ENCODE measurements at regions not wholly inside any gene's neighbourhood (a gene's known extent, or its start where the extent isn't known, plus 50 kb on each side); places are given as distances from the start of the nearest gene placed in this dataset.
"Not testable (repeated sequence)": the region's sequence is repeated elsewhere in the genome, so short reads cannot be mapped to it uniquely, and the experiment has no call there.

GRCh38 chr5:166786178-166786577 is 1505.3 kb upstream of the WWC1 start:
- CTCF ChIA-PET, result interaction anchor here (1.0 kb wide), 1 partner anchor 11 kb away, joined by 3 read pairs; no protein-coding TSS in a partner anchor
- TF ChIP-seq CTCF (IDR thresholded peaks at IDR 0.05; ENCODE audit: control extremely low read depth, extremely low read depth, low read depth, missing control alignments), result no peak
- DNase-seq (ENCODE audit: extremely low spot score), result no peak
- POLR2A ChIA-PET, result no interaction called here

- TF ChIP-seq CTCF (IDR thresholded peaks at IDR 0.05; ENCODE audit: control extremely low read depth, extremely low read depth, low read depth, missing control alignments), result no peak
- ChIA-PET POLR2A (no interaction called here), CTCF (interaction anchor here (1.0 to 1.4 kb wide), 2 partner anchors 10 kb away, joined by 3 read pairs; no protein-coding TSS in a partner anchor)
- DNase-seq (ENCODE audit: extremely low spot score), result no peak
These were observed 1504.6 kb upstream of the WWC1 start for GRCh38 chr5:166786889-166787288.

- CTCF ChIA-PET, result interaction anchor here (1.4 kb wide), 1 partner anchor 9 kb away, joined by 3 read pairs; no protein-coding TSS in a partner anchor
- no peak for DNase-seq (ENCODE audit: extremely low spot score)
- TF ChIP-seq CTCF (IDR thresholded peaks at IDR 0.05; ENCODE audit: control extremely low read depth, extremely low read depth, low read depth, missing control alignments), result no peak
- POLR2A ChIA-PET, result no interaction called here
These were observed 1503.4 kb upstream of the WWC1 start for GRCh38 chr5:166788050-166788449.

DNA sequence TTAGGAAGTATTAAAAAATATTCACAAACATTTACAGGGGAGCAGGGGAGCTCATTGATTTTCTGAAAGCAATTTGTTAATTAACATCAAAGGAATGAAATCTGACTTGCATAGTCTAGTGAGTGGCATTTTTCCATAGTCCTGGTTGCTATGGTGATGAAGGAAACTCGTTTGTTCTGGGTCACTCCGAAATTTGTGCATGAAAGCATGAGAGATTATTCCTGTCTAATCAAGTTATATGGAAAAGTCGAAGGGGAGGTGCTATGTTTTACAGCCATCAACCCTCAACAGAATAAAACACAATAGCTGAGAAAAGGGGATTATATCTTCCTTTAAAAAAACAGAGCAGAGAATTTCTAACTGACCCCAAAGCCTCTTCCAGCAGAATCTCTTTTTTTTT is 1495.7 kb upstream of the WWC1 start:
- no peak for DNase-seq (ENCODE audit: extremely low spot score)
- no peak for TF ChIP-seq CTCF (IDR thresholded peaks at IDR 0.05; ENCODE audit: control extremely low read depth, extremely low read depth, low read depth, missing control alignments)
- POLR2A ChIA-PET, result no interaction called here
- CTCF ChIA-PET, result interaction anchor here (1.1 kb wide), 1 partner anchor 97 kb away, joined by 3 read pairs; no protein-coding TSS in a partner anchor

GRCh38 chr5:166803058-166803457 is 1488.4 kb upstream of the WWC1 start:
- ChIA-PET POLR2A (no interaction called here), CTCF (no interaction called here)
- no peak for TF ChIP-seq CTCF (IDR thresholded peaks at IDR 0.05; ENCODE audit: control extremely low read depth, extremely low read depth, low read depth, missing control alignments)
- no peak for DNase-seq (ENCODE audit: extremely low spot score)

DNA sequence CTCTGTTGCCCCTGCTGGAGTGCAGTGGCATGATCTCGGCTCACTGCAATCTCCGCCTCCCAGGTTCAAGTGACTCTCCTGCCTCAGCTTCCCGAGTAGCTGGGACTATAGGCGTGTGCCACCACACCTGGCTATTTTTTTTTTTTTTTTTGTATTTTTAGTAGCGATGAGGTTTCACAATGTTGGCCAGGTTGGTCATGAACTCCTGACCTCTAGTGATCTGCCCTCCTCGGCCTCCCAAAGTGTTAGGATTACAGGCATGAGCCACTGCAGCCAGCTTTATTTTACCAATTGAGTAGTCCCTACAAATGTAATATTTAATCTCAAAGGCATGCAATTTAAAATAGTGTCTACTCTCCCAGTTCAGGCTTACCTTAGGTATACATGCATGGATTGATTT is 1487.2 kb upstream of the WWC1 start:
- POLR2A ChIA-PET; DNase-seq (ENCODE audit: extremely low spot score): not testable (repeated sequence)
- CTCF ChIA-PET, result interaction anchor here (1.6 kb wide), 1 partner anchor 11 kb away, joined by 3 read pairs; no protein-coding TSS in a partner anchor

- POLR2A ChIA-PET; DNase-seq (ENCODE audit: extremely low spot score): not testable (repeated sequence)
- CTCF ChIA-PET, result interaction anchor here (1.6 kb wide), 1 partner anchor 11 kb away, joined by 3 read pairs; no protein-coding TSS in a partner anchor
These were observed 1486.8 kb upstream of the WWC1 start for GRCh38 chr5:166804693-166805092.

DNA sequence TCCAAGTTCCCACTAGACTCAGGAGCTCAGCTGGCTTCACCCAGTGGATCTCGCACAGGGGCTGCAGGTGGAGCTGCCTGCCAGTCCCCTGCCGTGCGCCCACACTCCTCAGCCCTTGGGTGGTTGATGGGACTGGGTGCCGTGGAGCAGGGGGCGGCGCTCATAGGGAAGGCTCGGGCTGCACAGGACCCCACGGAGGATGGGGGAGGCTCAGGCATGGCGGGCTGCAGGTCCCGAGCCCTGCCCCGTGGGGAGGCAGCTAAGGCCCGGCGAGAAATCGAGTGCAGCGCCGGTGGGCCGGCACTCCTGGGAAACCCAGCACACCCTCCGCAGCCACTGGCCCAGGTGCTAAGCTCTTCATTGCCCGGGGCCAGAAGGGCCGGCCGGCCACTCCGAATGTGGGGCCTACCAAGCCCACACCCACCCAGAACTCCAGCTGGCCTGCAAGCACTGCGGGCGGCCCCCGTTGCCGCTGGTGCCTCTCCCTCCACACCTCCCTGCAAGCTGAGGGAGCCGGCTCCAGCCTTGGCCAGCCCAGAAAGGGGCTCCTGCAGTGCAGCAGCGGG is 1481.3 kb upstream of the WWC1 start:
- POLR2A ChIA-PET; DNase-seq (ENCODE audit: extremely low spot score); CTCF ChIA-PET: not testable (repeated sequence)

All from GM10248 (cell line).